ENCODE measurements at regions not wholly inside any gene's neighbourhood (a gene's known extent, or its start where the extent isn't known, plus 50 kb on each side); places are given as distances from the start of the nearest gene placed in this dataset.

- H3K4me1 ChIP-seq (ENCODE audit: control insufficient read depth, low read length): no peaks in the 10 kb centered on the region
- no peaks in the 10 kb centered on the region for H3K27me3 ChIP-seq (ENCODE audit: control insufficient read depth, low read length)
- H3K4me2 ChIP-seq (ENCODE audit: low read length): no peak overlapping the region
- H3K9me3 ChIP-seq (ENCODE audit: control insufficient read depth, insufficient read depth, low read length): no peaks in the 10 kb centered on the region
- no peak overlapping the region for H3K4me3 ChIP-seq (ENCODE audit: low read length)
- H3K9me2 ChIP-seq (replicated peaks; ENCODE audit: control insufficient read depth, low read length): no peaks in the 10 kb centered on the region
- H4K20me1 ChIP-seq (ENCODE audit: control insufficient read depth, insufficient read depth, low read depth, low read length): no peaks in the 10 kb centered on the region
- H3K27ac ChIP-seq (ENCODE audit: low read depth, low read length): no peak overlapping the region
- H3K79me2 ChIP-seq (ENCODE audit: control insufficient read depth, low read length): no peaks in the 10 kb centered on the region
- no peaks in the 10 kb centered on the region for H3F3A ChIP-seq (ENCODE audit: control insufficient read depth, insufficient read depth)
- no peaks in the 10 kb centered on the region for H3K36me3 ChIP-seq (ENCODE audit: control insufficient read depth, low read length)
- TF ChIP-seq CTCF (IDR thresholded peaks at IDR 0.05; ENCODE audit: low read depth, low read length, poor library complexity, severe bottlenecking) (no peak), EZH2phosphoT487 (IDR thresholded peaks at IDR 0.05; ENCODE audit: borderline replicate concordance, low read length) (no peak)
These were observed 396.1 kb upstream of the KLF6 start for GRCh38 chr10:4181081-4181480.

DNA sequence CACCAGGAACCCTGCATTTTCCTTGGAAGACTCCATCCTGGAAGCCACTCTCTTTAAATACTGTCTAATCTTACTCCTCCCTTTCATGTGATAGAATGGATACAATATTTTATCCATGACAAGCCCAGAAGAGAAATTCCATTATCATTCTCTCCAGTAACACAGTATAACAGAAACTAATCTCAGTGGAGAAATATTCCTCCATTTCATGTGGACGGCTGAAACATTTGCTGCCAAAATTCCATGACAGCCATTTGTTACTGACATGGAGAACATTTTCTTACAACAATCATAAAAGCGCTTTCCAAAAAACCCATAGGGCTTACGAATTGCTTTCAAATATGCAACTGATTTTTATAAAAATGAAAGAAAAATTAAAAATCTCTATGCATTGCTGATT is 392.8 kb upstream of the KLF6 start:
- Histone ChIP-seq H3K9me3 (ENCODE audit: control insufficient read depth, insufficient read depth, low read length) (no peaks in the 10 kb centered on the region; the same call in 1 of the 2 replicates), H3K4me1 (ENCODE audit: control insufficient read depth, low read length) (no peaks in the 10 kb centered on the region), H3K27me3 (ENCODE audit: control insufficient read depth, low read length) (no peaks in the 10 kb centered on the region), H3K27ac (ENCODE audit: low read depth, low read length) (no peak overlapping the region), H3K4me2 (ENCODE audit: low read length) (no peak overlapping the region), H3K36me3 (ENCODE audit: control insufficient read depth, low read length) (no peaks in the 10 kb centered on the region), H4K20me1 (ENCODE audit: control insufficient read depth, insufficient read depth, low read depth, low read length) (no peaks in the 10 kb centered on the region), H3F3A (ENCODE audit: control insufficient read depth, insufficient read depth) (no peaks in the 10 kb centered on the region), H3K9me2 (replicated peaks; ENCODE audit: control insufficient read depth, low read length) (no peaks in the 10 kb centered on the region), H3K4me3 (ENCODE audit: low read length) (no peak overlapping the region), H3K79me2 (ENCODE audit: control insufficient read depth, low read length) (no peaks in the 10 kb centered on the region)
- TF ChIP-seq EZH2phosphoT487 (IDR thresholded peaks at IDR 0.05; ENCODE audit: borderline replicate concordance, low read length) (no peak), CTCF (IDR thresholded peaks at IDR 0.05; ENCODE audit: low read depth, low read length, poor library complexity, severe bottlenecking) (no peak)

DNA sequence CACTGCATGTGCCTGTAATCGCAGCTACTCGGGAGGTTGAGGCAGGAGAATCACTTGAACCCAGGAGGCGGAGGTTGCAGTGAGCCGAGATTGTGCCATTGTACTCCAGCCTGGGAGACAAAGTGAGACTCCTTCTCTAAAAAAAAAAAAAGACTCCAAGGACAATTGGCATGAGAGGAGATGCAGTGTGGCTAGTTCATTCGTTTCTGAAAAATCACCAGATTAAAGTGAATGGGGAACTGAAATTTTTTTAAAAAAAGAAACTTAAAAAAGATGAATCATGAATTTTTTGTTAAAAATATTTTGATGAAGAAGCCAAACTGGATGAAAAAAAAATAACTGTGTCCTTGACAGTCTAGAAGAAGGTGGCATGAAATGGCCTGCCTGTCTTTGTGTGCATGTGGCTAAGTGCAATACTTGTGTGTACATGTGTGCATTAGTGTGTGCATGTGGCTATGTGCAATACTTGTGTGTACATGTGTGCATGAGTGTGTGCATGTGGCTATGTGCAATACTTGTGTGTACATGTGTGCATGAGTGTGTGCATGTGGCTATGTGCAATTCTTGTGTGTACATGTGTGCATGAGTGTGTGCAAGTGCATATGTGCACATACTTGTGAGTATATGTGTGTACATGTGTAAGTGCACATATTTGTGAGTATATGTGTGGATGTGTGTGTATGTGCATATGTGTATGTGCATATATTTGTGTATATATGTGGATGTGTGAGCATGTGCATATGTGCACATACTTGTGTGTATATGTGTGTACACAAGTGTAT is 391.7 kb upstream of the KLF6 start:
- Histone ChIP-seq H3F3A (ENCODE audit: control insufficient read depth, insufficient read depth) (no peaks in the 10 kb centered on the region), H4K20me1 (ENCODE audit: control insufficient read depth, insufficient read depth, low read depth, low read length) (no peaks in the 10 kb centered on the region), H3K27ac (ENCODE audit: low read depth, low read length) (no peak overlapping the region), H3K9me3 (ENCODE audit: control insufficient read depth, insufficient read depth, low read length) (no peaks in the 10 kb centered on the region; the same call in 1 of the 2 replicates), H3K79me2 (ENCODE audit: control insufficient read depth, low read length) (no peaks in the 10 kb centered on the region), H3K4me3 (ENCODE audit: low read length) (no peak overlapping the region), H3K4me2 (ENCODE audit: low read length) (no peak overlapping the region), H3K9me2 (replicated peaks; ENCODE audit: control insufficient read depth, low read length) (no peaks in the 10 kb centered on the region), H3K36me3 (ENCODE audit: control insufficient read depth, low read length) (no peaks in the 10 kb centered on the region), H3K27me3 (ENCODE audit: control insufficient read depth, low read length) (no peaks in the 10 kb centered on the region), H3K4me1 (ENCODE audit: control insufficient read depth, low read length) (no peaks in the 10 kb centered on the region)
- TF ChIP-seq CTCF (IDR thresholded peaks at IDR 0.05; ENCODE audit: low read depth, low read length, poor library complexity, severe bottlenecking) (no peak), EZH2phosphoT487 (IDR thresholded peaks at IDR 0.05; ENCODE audit: borderline replicate concordance, low read length) (no peak)
